ENCODE measurements at regions not wholly inside any gene's neighbourhood (a gene's known extent, or its start where the extent isn't known, plus 50 kb on each side); places are given as distances from the start of the nearest gene placed in this dataset.
"Not testable (repeated sequence)": the region's sequence is repeated elsewhere in the genome, so short reads cannot be mapped to it uniquely, and the experiment has no call there.

GRCh38 chr1:199529324-199529723, 498.2 kb upstream of the NR5A2 start:
- no peak for DNase-seq (ENCODE audit: low read depth in 1 of 2, low spot score in 1 of 2)
- Histone ChIP-seq H3K27me3 (ENCODE audit: insufficient read depth, poor library complexity, severe bottlenecking) (no peaks in the 10 kb centered on the region), H3K4me3 (replicated peaks; ENCODE audit: insufficient read depth, low read length) (no peak overlapping the region), H3K27ac (replicated peaks) (no peak overlapping the region)
- no peak for TF ChIP-seq POLR2AphosphoS5 (IDR thresholded peaks at IDR 0.05; ENCODE audit: low read depth)

GRCh38 chr1:199533361-199533760, 494.1 kb upstream of the NR5A2 start:
- H3K27ac ChIP-seq (replicated peaks); DNase-seq (ENCODE audit: low read depth in 1 of 2, low spot score in 1 of 2); H3K27me3 ChIP-seq (ENCODE audit: insufficient read depth, poor library complexity, severe bottlenecking); H3K4me3 ChIP-seq (replicated peaks; ENCODE audit: insufficient read depth, low read length): not testable (repeated sequence)

- no peak for TF ChIP-seq POLR2AphosphoS5 (IDR thresholded peaks at IDR 0.05; ENCODE audit: low read depth)
- peak; percentile 5 for TF ChIP-seq CTCF (IDR thresholded peaks at IDR 0.05; ENCODE audit: insufficient read depth, low read length)
- H3K27me3 ChIP-seq (ENCODE audit: insufficient read depth, poor library complexity, severe bottlenecking) = no peaks in the 10 kb centered on the region
- DNase-seq (ENCODE audit: low read depth in 1 of 2, low spot score in 1 of 2) = peak in 1 of 2 experiments; percentile 10
- no peak overlapping the region for H3K27ac ChIP-seq (replicated peaks)
- no peak overlapping the region for H3K4me3 ChIP-seq (replicated peaks; ENCODE audit: insufficient read depth, low read length)
Observed at GRCh38 chr1:199545780-199546179, 481.7 kb upstream of the NR5A2 start.

- Histone ChIP-seq H3K4me3 (replicated peaks; ENCODE audit: insufficient read depth, low read length) (no peak overlapping the region), H3K27ac (replicated peaks) (no peak overlapping the region), H3K27me3 (ENCODE audit: insufficient read depth, poor library complexity, severe bottlenecking) (no peaks in the 10 kb centered on the region)
- TF ChIP-seq REST (IDR thresholded peaks at IDR 0.05; ENCODE audit: insufficient replicate concordance, low read depth) = no peak
- no peak for TF ChIP-seq GABPA (IDR thresholded peaks at IDR 0.05; ENCODE audit: low read depth)
- no peak for TF ChIP-seq CTCF (IDR thresholded peaks at IDR 0.05; ENCODE audit: insufficient read depth, low read length)
- no peak for TF ChIP-seq POLR2AphosphoS5 (IDR thresholded peaks at IDR 0.05; ENCODE audit: low read depth)
- no peak for TF ChIP-seq SPI1 (IDR thresholded peaks at IDR 0.05; ENCODE audit: borderline replicate concordance, low read depth)
- DNase-seq (ENCODE audit: low read depth in 1 of 2, low spot score in 1 of 2) = no peak
Observed at GRCh38 chr1:199546323-199546722, 481.2 kb upstream of the NR5A2 start.

GRCh38 chr1:199549421-199549820, 478.1 kb upstream of the NR5A2 start:
- no peak for DNase-seq (ENCODE audit: low read depth in 1 of 2, low spot score in 1 of 2)
- no peak for TF ChIP-seq SPI1 (IDR thresholded peaks at IDR 0.05; ENCODE audit: borderline replicate concordance, low read depth)
- TF ChIP-seq CTCF (IDR thresholded peaks at IDR 0.05; ENCODE audit: insufficient read depth, low read length) = no peak
- TF ChIP-seq GABPA (IDR thresholded peaks at IDR 0.05; ENCODE audit: low read depth) = no peak
- TF ChIP-seq POLR2AphosphoS5 (IDR thresholded peaks at IDR 0.05; ENCODE audit: low read depth) = no peak
- TF ChIP-seq REST (IDR thresholded peaks at IDR 0.05; ENCODE audit: insufficient replicate concordance, low read depth) = no peak
- H3K27ac ChIP-seq (replicated peaks) = no peak overlapping the region
- no peak overlapping the region for H3K4me3 ChIP-seq (replicated peaks; ENCODE audit: insufficient read depth, low read length)
- H3K27me3 ChIP-seq (ENCODE audit: insufficient read depth, poor library complexity, severe bottlenecking) = no peaks in the 10 kb centered on the region

Data from HL-60 (cell line).